B cell (primary cell): ENCODE measurements at regions not wholly inside any gene's neighbourhood (a gene's known extent, or its start where the extent isn't known, plus 50 kb on each side); places are given as distances from the start of the nearest gene placed in this dataset.

ENCODE experiments used
- ATAC-seq: fragments of 200-7000 bp; cut with Tn5 transposase; one replicate; pipeline ENCODE4 v1.10.0; 2021; ENCODE audit warnings: low read depth, mild to moderate bottlenecking, moderate number of reproducible peaks, moderate library complexity
- CTCF ChIA-PET: fragments of 350-600 bp; sonication (Branson Sonifier 250); formaldehyde crosslinking; loops from one replicate; lab custom pipeline; 2021; ENCODE audit warnings: antibody characterized with exemption, inconsistent platforms; lab: Charles Lee
- POLR2A ChIA-PET: fragments of 350-600 bp; sonication (Branson Sonifier 250); formaldehyde crosslinking; loops from one replicate; lab custom pipeline; 2021; ENCODE audit warnings: antibody characterized with exemption; lab: Charles Lee
- DNase-seq: peaks from one replicate; pipeline ENCODE4 v3.0.0; 2013
- H2AFZ ChIP-seq: 2 replicates; pipeline ENCODE4 v1.6.1; 2012; ENCODE audit warnings: mild to moderate bottlenecking, low read depth, low read length; ENCODE audit not compliant: insufficient read depth, poor library complexity, severe bottlenecking
- H3K27ac ChIP-seq, 2 donors: 1 replicate in 1 of 2; 2 replicates in 1 of 2; pipeline ENCODE4 v1.5.1; 2012 to 2013; ENCODE audit warnings: low read length in 2 of 2, mild to moderate bottlenecking in 2 of 2, moderate library complexity in 1 of 2
- H3K27me3 ChIP-seq, 4 experiments: fragments of 200-600 bp in 1 of 4; sonication (generic) in 1 of 4; replicated peaks in 1 of 4; 1 replicate in 2 of 4; 2 replicates in 2 of 4; pipeline versions ENCODE4 v1.6.1 to v1.7.0; 2013 to 2016; ENCODE audit warnings: low read length in 3 of 4, mild to moderate bottlenecking in 2 of 4, mixed read lengths in 1 of 4, moderate library complexity in 1 of 4; ENCODE audit not compliant: insufficient read depth in 4 of 4, control insufficient read depth in 3 of 4; ENCODE audit errors: control extremely low read depth in 1 of 4
- H3K36me3 ChIP-seq, 2 experiments: replicated peaks in 1 of 2; 1 replicate in 1 of 2; 2 replicates in 1 of 2; pipeline versions ENCODE4 v1.6.1 to v1.7.1; 2013; ENCODE audit warnings: low read length in 1 of 2; ENCODE audit not compliant: insufficient read depth in 2 of 2, control insufficient read depth in 1 of 2; ENCODE audit errors: control extremely low read depth in 1 of 2, extremely low read depth in 1 of 2
- H3K4me1 ChIP-seq, 2 donors: fragments of 200-600 bp in 1 of 2; sonication (generic) in 1 of 2; 1 replicate in 1 of 2; 2 replicates in 1 of 2; pipeline versions ENCODE4 v1.5.1 to v1.6.1; 2013 to 2017; ENCODE audit warnings: low read length in 2 of 2; ENCODE audit not compliant: control insufficient read depth in 2 of 2, insufficient read depth in 2 of 2
- H3K4me2 ChIP-seq: replicated peaks from 2 replicates; pipeline ENCODE3; 2012; ENCODE audit warnings: mild to moderate bottlenecking, low read depth, low read length; ENCODE audit not compliant: poor library complexity, severe bottlenecking
- H3K4me3 ChIP-seq, 5 experiments: fragments of 200-600 bp in 1 of 5; sonication (generic) in 1 of 5; 1 replicate in 3 of 5; 2 replicates in 2 of 5; pipeline versions ENCODE4 v1.5.1 to v1.7.0; 2011 to 2016; ENCODE audit warnings: low read length in 4 of 5, mild to moderate bottlenecking in 4 of 5, low read depth in 2 of 5, control low read depth in 1 of 5, moderate library complexity in 1 of 5; ENCODE audit not compliant: insufficient read depth in 1 of 5; ENCODE audit errors: control extremely low read depth in 1 of 5, extremely low read depth in 1 of 5
- H3K79me2 ChIP-seq: fragments of 200-600 bp; sonication (generic); one replicate; pipeline ENCODE4 v1.6.0; 2016; ENCODE audit warnings: low read length; ENCODE audit not compliant: control insufficient read depth, insufficient read depth
- H3K9ac ChIP-seq: fragments of 200-600 bp; sonication (generic); 2 replicates; pipeline ENCODE4 v1.6.1; 2017; ENCODE audit warnings: mild to moderate bottlenecking, low read length, moderate library complexity
- H3K9me3 ChIP-seq, 3 donors: one replicate each; pipeline versions ENCODE4 v1.6.1 to v1.7.1; 2013; ENCODE audit warnings: low read length in 2 of 3; ENCODE audit not compliant: control insufficient read depth in 2 of 3, insufficient read depth in 1 of 3; ENCODE audit errors: control extremely low read depth in 1 of 3
- H4K20me1 ChIP-seq: 2 replicates; pipeline ENCODE4 v1.6.0; 2012; ENCODE audit warnings: mild to moderate bottlenecking, low read length; ENCODE audit not compliant: insufficient read depth, control insufficient read depth, poor library complexity, severe bottlenecking
- H3K27ac Mint-ChIP-seq: one replicate; pipeline ENCODE4 v1.8.0; 2021; ENCODE audit warnings: mixed read lengths
- H3K27me3 Mint-ChIP-seq: one replicate; pipeline ENCODE4 v1.8.0; 2021; ENCODE audit warnings: mixed read lengths
- H3K4me1 Mint-ChIP-seq: one replicate; pipeline ENCODE4 v1.8.0; 2021; ENCODE audit warnings: mixed read lengths
- H3K4me3 Mint-ChIP-seq: one replicate; pipeline ENCODE4 v1.8.0; 2021; ENCODE audit warnings: mixed read lengths
- H3K9me3 Mint-ChIP-seq: one replicate; pipeline ENCODE4 v1.8.0; 2022; ENCODE audit warnings: mixed read lengths; ENCODE audit not compliant: insufficient read depth
- CTCF ChIP-seq: fragments of 200-600 bp; IDR thresholded peaks from one replicate; pipeline ENCODE4 v1.8.0; 2022; ENCODE audit warnings: antibody characterized with exemption, mild to moderate bottlenecking
- EZH2 ChIP-seq: IDR thresholded peaks from 2 replicates; pipeline ENCODE4 v1.6.1; 2012; ENCODE audit warnings: borderline replicate concordance, low read depth, mild to moderate bottlenecking, moderate library complexity, low read length; ENCODE audit not compliant: insufficient read depth, poor library complexity, severe bottlenecking
- WGBS: methylation state at CpG from one replicate; pipeline ENCODE4 v1.1.5; 2013; ENCODE audit warnings: missing lambda C conversion rate; ENCODE audit not compliant: insufficient coverage; 5-methylcytosine and 5-hydroxymethylcytosine counted together
- intact Hi-C: fragments of 100-400 bp; cut with micrococcal nuclease; formaldehyde crosslinking; loops from one replicate; pipeline ENCODE4 v1.10.0; 2022

- no peak overlapping the region for H3K27ac Mint-ChIP-seq
- H3K4me3 ChIP-seq, result no peak overlapping the region
- no peak overlapping the region for H2AFZ ChIP-seq
- ChIA-PET CTCF (no interaction called here), POLR2A (no interaction called here)
- intact Hi-C loops, result no loop called here
- no peak overlapping the region for H3K4me2 ChIP-seq
- TF ChIP-seq CTCF (no peak), EZH2 (no peak)
- no peak for ATAC-seq
- H3K27me3 Mint-ChIP-seq, result no peaks in the 10 kb centered on the region
- no peak overlapping the region for H3K4me3 Mint-ChIP-seq
- 88% methylated on average over 2 of the region's 4 CpGs for WGBS
- no peak overlapping the region for H3K27ac ChIP-seq
- H3K4me1 Mint-ChIP-seq, result no peaks in the 10 kb centered on the region
- no peaks in the 10 kb centered on the region for H3K4me1 ChIP-seq
- no peaks in the 10 kb centered on the region for H4K20me1 ChIP-seq
- no peaks in the 10 kb centered on the region for H3K27me3 ChIP-seq
- H3K79me2 ChIP-seq, result no peaks in the 10 kb centered on the region
- H3K9me3 Mint-ChIP-seq, result no peaks in the 10 kb centered on the region
- DNase-seq, result no peak
- no peaks in the 10 kb centered on the region for H3K36me3 ChIP-seq
- no peaks in the 10 kb centered on the region for H3K9me3 ChIP-seq
- H3K9ac ChIP-seq, result no peak overlapping the region
These were observed 243.9 kb upstream of the TENT5A start for GRCh38 chr6:81996414-81996813.

GRCh38 chr6:81995548-81996289 is 243.2 kb upstream of the TENT5A start:
- no peak overlapping the region for H3K27ac ChIP-seq
- POLR2A ChIA-PET, result no interaction called here

More at GRCh38 chr6:81995548-81996289, 243.2 kb upstream of the TENT5A start:
- H3K27me3 Mint-ChIP-seq, result no peaks in the 10 kb centered on the region
- H3K4me3 Mint-ChIP-seq, result no peak overlapping the region
- Histone ChIP-seq H3K27me3 (no peaks in the 10 kb centered on the region), H3K4me3 (no peak overlapping the region), H3K79me2 (no peaks in the 10 kb centered on the region), H3K9ac (no peak overlapping the region), H3K9me3 (no peaks in the 10 kb centered on the region), H3K4me1 (no peaks in the 10 kb centered on the region), H3K4me2 (no peak overlapping the region), H2AFZ (no peak overlapping the region), H3K36me3 (no peaks in the 10 kb centered on the region), H4K20me1 (no peaks in the 10 kb centered on the region)
- no peak for DNase-seq
- CTCF ChIA-PET, result no interaction called here
- H3K4me1 Mint-ChIP-seq, result no peaks in the 10 kb centered on the region
- ATAC-seq, result no peak
- intact Hi-C loops, result no loop called here
- H3K27ac Mint-ChIP-seq, result no peak overlapping the region
- no CpG with 5 or more reads among the region's 1 CpG for WGBS
- no peak for TF ChIP-seq CTCF
- no peak for TF ChIP-seq EZH2
- no peaks in the 10 kb centered on the region for H3K9me3 Mint-ChIP-seq
